HCT116 (cell line): ENCODE measurements at regions not wholly inside any gene's neighbourhood (a gene's known extent, or its start where the extent isn't known, plus 50 kb on each side); places are given as distances from the start of the nearest gene placed in this dataset.

Source experiments
- CEBPB ChIP-seq: IDR thresholded peaks from 2 replicates; pipeline ENCODE4 v1.6.1; 2012; ENCODE audit warnings: low read depth
- EZH2phosphoT487 ChIP-seq: fragments of 200-600 bp; IDR thresholded peaks from 2 replicates; pipeline ENCODE4 v1.6.1; 2018; ENCODE audit warnings: antibody characterized with exemption, borderline replicate concordance
- FOSL1 ChIP-seq: IDR thresholded peaks from 2 replicates; pipeline ENCODE4 v1.6.1; 2012; ENCODE audit warnings: low read depth
- POLR2A ChIP-seq: IDR thresholded peaks from 2 replicates; pipeline ENCODE4 v1.7.0; 2011; ENCODE audit warnings: borderline replicate concordance; ENCODE audit not compliant: insufficient read depth, insufficient read length; ENCODE audit errors: extremely low read depth
- POLR2AphosphoS5 ChIP-seq: IDR thresholded peaks from 2 replicates; pipeline ENCODE4 v1.6.1; 2011; ENCODE audit warnings: mild to moderate bottlenecking, low read depth, low read length, moderate library complexity
- RAD21 ChIP-seq: IDR thresholded peaks from 2 replicates; pipeline ENCODE4 v1.6.1; 2012; ENCODE audit warnings: low read depth, mild to moderate bottlenecking
- ZFX ChIP-seq: fragments of 450-650 bp; IDR thresholded peaks from 2 replicates; pipeline ENCODE4 v1.6.1; 2017
- ZNF274 ChIP-seq: fragments of 200-500 bp; sonication (Bioruptor generic); IDR thresholded peaks from 2 replicates; pipeline ENCODE4 v1.6.1; 2014; ENCODE audit warnings: mild to moderate bottlenecking, low read depth, low read length, inconsistent platforms
- TF ChIP-seq, protein P1 (sequence below), 3 experiments: fragments of 200-600 bp in 1 of 3; sonication (generic) in 1 of 3; IDR thresholded peaks in 2 of 3; conservative IDR thresholded peaks in 1 of 3; 2 replicates each; pipeline ENCODE4 v1.5.1; 2012 to 2017; ENCODE audit warnings: low read depth in 2 of 3, low read length in 2 of 3, antibody characterized with exemption in 1 of 3, borderline replicate concordance in 1 of 3, control low read depth in 1 of 3, mild to moderate bottlenecking in 1 of 3, mixed read lengths in 1 of 3, mixed run types in 1 of 3, moderate library complexity in 1 of 3; ENCODE audit not compliant: insufficient read depth in 1 of 3

GRCh38 chr14:98249476-98249875, 1022.5 kb downstream of the BCL11B start:
- TF ChIP-seq, protein P1, sequence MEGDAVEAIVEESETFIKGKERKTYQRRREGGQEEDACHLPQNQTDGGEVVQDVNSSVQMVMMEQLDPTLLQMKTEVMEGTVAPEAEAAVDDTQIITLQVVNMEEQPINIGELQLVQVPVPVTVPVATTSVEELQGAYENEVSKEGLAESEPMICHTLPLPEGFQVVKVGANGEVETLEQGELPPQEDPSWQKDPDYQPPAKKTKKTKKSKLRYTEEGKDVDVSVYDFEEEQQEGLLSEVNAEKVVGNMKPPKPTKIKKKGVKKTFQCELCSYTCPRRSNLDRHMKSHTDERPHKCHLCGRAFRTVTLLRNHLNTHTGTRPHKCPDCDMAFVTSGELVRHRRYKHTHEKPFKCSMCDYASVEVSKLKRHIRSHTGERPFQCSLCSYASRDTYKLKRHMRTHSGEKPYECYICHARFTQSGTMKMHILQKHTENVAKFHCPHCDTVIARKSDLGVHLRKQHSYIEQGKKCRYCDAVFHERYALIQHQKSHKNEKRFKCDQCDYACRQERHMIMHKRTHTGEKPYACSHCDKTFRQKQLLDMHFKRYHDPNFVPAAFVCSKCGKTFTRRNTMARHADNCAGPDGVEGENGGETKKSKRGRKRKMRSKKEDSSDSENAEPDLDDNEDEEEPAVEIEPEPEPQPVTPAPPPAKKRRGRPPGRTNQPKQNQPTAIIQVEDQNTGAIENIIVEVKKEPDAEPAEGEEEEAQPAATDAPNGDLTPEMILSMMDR (IDR thresholded peaks at IDR 0.05 in 2 of 3, conservative IDR thresholded peaks at IDR 0.05 in 1 of 3; ENCODE audit: borderline replicate concordance in 1 of 3, insufficient read depth in 1 of 3, low read depth in 2 of 3, low read length in 2 of 3), result no peak
- no peak for TF ChIP-seq ZNF274
- TF ChIP-seq FOSL1, result no peak
- no peak for TF ChIP-seq ZFX
- no peak for TF ChIP-seq RAD21
- TF ChIP-seq POLR2AphosphoS5, result no peak
- no peak for TF ChIP-seq POLR2A
- no peak for TF ChIP-seq CEBPB
- no peak for TF ChIP-seq EZH2phosphoT487
